ENCODE measurements at regions not wholly inside any gene's neighbourhood (a gene's known extent, or its start where the extent isn't known, plus 50 kb on each side); places are given as distances from the start of the nearest gene placed in this dataset.

DNA sequence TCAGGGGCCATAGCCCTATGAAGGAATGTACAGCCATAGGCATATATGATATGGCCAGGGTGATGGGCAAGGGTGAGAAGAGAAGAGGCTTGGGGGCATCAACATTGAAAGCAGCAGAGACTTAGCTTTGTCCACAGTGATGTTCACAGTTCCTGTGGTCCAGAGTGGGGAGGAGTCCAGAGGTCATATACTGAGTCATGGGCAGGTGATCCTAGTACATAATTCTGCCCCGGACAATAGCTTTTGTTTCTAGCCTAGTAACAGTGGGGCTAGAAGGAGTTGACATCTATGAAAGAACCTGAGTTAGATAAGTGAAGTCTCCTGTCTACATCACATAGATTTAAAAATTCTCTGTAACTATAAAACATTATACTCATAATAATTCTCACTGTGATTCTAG is 496.3 kb upstream of the TNP1 start:
- TF ChIP-seq, protein P1, sequence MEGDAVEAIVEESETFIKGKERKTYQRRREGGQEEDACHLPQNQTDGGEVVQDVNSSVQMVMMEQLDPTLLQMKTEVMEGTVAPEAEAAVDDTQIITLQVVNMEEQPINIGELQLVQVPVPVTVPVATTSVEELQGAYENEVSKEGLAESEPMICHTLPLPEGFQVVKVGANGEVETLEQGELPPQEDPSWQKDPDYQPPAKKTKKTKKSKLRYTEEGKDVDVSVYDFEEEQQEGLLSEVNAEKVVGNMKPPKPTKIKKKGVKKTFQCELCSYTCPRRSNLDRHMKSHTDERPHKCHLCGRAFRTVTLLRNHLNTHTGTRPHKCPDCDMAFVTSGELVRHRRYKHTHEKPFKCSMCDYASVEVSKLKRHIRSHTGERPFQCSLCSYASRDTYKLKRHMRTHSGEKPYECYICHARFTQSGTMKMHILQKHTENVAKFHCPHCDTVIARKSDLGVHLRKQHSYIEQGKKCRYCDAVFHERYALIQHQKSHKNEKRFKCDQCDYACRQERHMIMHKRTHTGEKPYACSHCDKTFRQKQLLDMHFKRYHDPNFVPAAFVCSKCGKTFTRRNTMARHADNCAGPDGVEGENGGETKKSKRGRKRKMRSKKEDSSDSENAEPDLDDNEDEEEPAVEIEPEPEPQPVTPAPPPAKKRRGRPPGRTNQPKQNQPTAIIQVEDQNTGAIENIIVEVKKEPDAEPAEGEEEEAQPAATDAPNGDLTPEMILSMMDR (IDR thresholded peaks at IDR 0.05; ENCODE audit: insufficient read depth, low read length, poor library complexity, severe bottlenecking): no peak
- no peak for TF ChIP-seq EZH2phosphoT487 (conservative IDR thresholded peaks at IDR 0.05; ENCODE audit: low read length)

Measured in SU-DHL-6 (cell line).